ENCODE measurements at regions not wholly inside any gene's neighbourhood (a gene's known extent, or its start where the extent isn't known, plus 50 kb on each side); places are given as distances from the start of the nearest gene placed in this dataset.

DNA sequence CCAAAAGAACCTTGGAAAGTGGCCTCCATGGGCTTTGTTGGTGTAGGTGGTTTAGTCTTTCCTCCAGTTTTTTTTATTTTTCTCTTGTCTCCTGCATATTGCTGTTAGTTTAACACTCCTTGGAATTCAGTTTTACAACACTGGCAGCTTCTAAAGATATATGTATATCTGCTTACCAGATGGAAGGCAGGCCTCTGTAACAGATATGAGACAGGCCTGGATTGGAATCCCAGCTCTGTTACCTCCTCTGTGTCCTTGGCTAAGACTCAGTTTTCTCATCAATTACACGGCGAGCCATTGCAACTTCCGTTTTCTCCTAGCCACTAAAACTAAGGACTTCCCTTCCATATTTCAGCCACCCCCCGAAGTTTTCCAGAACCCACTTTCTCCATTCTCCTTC, 133.4 kb upstream of the SMAD1 start:
- DNase-seq (ENCODE audit: insufficient read length, low spot score) (no peak), FAIRE-seq (no peak)

DNA sequence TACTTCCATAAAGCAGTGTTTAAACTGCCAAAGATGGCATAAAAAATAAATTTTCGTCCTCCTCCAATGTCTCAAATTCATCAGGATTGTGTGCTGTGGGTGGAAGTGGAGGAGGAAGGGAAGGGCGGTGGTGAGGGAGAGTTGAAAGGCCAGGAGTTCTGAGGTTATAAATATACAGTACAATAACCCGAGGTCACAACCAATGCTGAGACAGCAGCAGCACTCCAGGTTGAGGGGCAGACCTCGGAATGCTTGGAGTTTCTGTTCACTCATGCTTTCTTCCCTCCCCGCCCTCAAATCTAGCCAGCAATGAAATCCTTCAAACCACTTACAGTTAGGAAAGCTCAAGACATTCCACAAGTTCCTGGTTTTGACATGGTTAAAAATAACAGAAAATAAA, 134.0 kb upstream of the SMAD1 start:
- peak; percentile 9 for DNase-seq (ENCODE audit: insufficient read length, low spot score)
- FAIRE-seq = no peak

DNA sequence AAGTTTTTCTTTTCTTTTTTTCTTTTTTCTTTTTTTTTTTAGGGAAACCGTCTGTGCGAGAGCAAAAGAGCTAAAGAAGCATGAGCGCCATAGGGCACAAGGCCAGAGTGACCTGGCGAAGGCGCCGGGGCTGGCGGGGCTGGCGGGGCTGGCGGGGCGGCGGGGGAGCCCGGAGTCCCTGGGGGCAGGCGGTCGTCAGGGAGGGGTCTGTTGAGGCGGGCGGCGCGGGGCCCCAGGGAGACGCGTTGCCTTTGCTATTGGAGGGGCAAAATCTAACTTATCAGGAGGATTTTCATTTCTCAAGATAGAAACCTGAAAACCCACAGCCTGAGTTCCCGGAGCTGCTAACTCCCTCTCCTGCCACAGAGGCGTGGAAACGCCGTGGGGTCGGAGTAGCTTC, 135.6 kb upstream of the SMAD1 start:
- FAIRE-seq (no peak), DNase-seq (ENCODE audit: insufficient read length, low spot score) (no peak)

DNA sequence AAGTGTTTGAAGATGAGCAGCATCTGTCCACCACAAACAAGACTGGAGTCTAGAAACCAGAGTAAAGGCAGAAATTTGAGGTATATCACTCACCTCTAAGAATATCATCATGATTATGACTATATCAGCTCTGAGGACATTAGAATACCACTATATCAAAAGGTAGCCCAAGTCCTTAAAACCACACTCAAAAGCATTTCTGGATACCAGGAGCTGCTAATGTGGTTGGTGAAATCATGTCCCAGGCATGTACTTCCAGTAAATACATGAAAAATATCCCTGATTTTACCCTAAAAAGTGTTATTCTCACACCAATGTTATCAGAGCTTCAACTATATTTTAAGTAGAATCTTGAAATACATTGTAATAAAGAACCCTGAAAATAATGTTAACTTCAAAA, 136.3 kb upstream of the SMAD1 start:
- FAIRE-seq (no peak), DNase-seq (ENCODE audit: insufficient read length, low spot score) (no peak)

DNA sequence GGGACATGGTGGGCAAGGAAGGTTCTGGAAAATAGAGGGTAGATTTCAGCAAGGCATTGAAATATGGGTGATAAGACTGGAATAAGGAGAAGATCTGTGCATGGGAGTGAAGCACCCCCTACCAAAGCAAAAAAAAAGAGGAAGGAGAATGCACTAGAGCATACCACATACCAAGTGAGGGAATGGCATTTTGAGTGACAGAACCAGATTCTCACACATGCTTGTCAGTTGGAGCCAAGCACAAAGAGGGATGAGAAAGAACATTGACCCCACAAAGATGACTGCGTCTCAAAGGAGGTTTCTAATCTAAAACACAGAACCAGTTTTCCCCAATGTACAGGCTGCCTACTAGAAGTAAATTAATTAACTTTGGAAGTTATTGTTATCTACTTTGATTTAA, 140.3 kb upstream of the SMAD1 start:
- FAIRE-seq = no peak
- DNase-seq (ENCODE audit: insufficient read length, low spot score) = no peak

DNA sequence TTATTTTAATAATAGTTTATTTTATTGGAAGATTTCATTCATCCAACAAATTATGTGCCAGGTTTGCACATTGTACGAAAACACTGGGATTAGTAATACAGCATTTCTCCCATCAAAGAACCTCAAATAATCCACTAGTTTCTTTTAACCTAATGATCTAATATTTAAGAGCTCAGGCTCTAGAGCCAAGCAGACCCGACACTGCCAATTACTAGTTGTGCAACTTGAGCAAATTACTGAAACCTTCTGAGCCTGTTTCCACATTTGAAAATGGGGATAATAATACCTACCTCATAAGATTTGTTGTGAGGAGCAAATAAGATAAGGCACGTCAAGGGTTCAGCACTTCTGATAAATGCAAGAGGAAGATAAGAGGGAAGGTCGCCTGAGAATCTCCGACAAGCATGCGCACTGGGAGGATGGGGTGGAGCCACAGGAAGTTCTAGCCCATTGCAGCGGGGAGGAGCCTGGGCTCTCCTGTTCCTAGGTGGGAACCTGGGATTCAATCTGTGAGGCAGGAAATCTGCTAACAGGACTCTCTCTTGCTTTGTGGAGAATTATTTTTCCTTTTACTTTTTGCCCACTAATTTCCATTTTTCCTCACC, 141.5 kb upstream of the SMAD1 start:
- no peak for FAIRE-seq

DNA sequence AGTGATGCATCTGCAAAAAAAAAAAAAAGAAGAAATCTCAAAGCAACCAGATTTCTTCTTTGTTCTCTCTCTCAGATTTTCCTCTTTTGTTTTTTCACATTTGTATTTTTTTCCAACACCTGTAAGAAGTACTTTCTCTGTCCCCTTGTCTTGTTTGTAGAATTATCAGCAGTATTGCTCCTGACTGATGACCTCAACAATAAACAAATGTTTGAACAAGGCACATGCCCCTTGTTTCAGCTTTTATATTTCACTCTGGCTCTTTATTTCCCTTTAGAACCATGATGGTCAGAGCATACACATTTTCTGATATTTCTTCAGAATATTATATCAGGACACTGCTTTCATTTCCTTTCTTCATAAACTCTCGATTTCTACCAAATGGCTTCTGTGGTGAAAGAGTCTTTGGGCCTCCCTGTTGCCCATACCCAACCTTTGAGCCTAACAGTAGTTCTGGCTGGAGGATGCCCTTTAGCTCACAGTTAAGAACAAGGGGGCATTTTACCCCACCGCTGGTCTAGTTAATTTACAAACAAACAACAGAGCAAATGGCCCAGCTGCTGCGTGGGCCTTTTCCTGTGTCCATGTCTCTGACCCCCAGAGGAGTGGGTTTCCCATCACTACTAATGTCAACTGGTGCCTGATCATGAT, 142.5 kb upstream of the SMAD1 start:
- DNase-seq (ENCODE audit: insufficient read length, low spot score) (no peak), FAIRE-seq (no peak)

More for the DNA sequence above, 141.5 kb upstream of the SMAD1 start:
- DNase-seq (ENCODE audit: insufficient read length, low spot score) = no peak

DNA sequence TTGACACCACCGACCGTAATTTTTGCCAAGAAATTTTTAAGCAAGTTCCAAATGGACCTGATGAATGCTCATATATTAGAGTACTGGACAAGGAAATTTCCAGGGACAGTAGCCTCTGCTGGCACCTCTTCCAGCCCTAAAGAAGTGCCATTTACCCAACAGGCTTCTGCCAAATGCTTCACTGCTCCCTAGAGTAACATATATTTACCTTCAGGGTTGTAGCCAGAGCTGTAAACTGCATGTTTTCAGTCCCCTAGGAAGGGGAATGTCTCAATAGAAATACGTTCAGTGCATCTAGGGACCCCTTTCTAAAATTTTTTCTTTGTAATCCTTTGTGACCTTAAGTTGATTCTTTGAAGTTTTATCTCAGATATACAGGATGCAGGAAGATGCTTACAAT, 143.1 kb upstream of the SMAD1 start:
- no peak for DNase-seq (ENCODE audit: insufficient read length, low spot score)
- no peak for FAIRE-seq

DNA sequence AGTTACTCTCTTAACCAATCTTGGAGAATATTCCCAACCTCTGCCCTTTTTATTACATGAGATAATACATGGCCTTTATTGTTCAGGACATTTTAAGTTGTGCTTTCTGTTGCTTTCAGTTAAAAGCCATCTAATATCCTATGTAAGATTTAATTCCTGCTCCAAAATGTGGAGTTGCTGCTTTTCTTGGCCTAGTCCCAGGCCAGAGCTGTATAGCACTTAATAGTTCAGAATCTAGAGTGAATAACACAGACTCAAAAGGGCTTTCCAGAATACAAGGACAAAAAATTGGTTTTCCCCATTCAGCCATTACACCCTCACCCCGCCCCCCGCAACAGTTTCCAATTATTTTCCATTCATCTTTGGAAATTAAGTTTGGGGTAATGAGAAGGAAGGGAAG, 144.3 kb upstream of the SMAD1 start:
- no peak for FAIRE-seq
- no peak for DNase-seq (ENCODE audit: insufficient read length, low spot score)

DNA sequence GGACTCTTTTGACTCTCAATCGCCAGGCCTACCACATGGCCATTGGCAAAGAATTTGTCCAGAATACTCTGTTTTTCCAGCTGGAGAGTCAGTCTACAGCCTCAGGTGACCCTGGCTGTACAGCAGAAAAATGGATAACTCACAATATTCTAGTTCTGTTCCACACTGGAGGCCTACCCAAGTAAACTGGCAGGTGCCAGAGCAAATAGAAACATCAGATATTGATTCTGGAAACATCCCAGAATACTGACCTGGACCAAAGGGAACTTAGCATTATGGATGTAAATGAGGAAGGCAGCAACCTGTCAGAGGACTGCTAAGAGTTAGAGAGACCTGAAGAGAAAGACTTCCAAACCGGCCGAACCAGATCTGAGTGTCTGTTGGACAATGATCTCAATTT, 147.9 kb upstream of the SMAD1 start:
- DNase-seq (ENCODE audit: insufficient read length, low spot score) = no peak
- FAIRE-seq = no peak

DNA sequence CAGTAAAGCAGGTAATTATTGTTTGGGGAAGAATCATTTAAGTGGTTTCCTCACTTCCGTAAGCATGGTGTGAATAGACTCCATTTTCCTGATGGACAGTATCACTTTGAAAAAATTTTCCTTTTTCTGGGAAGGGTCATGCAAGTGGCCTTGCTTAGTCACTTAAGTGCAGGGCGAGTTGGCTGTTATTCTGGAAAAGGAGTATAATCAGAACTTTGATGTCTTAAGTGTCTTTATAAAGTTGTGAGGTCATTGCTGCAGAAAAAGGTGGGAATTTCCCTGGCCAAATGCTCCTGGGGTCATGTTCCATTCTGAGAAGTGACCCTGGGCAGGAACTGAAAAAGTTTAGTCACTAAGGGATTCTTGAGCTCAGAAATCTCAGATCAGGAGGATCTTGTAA, 146.1 kb upstream of the OTUD4 start:
- no peak for DNase-seq (ENCODE audit: insufficient read length, low spot score)
- no peak for FAIRE-seq

DNA sequence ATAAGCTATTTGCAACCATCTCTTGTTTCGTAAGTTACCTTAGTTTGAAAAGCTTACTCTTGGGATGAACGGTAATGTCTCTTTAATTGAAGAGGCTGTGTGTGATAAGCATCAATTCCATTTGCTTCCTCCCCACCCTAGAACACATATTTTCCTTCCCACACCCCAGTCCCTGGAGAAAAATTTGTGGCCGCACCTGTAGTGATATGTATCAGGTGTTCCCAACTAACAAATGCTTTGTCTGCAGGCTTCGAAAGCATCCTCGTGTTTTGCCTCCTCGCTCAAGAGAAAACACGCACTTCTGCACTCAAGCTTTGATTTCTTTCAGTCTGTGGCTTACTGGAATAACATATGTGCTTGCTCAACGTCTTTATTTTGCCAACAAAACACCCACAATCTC, 143.8 kb upstream of the OTUD4 start:
- FAIRE-seq (no peak), DNase-seq (ENCODE audit: insufficient read length, low spot score) (no peak)

DNA sequence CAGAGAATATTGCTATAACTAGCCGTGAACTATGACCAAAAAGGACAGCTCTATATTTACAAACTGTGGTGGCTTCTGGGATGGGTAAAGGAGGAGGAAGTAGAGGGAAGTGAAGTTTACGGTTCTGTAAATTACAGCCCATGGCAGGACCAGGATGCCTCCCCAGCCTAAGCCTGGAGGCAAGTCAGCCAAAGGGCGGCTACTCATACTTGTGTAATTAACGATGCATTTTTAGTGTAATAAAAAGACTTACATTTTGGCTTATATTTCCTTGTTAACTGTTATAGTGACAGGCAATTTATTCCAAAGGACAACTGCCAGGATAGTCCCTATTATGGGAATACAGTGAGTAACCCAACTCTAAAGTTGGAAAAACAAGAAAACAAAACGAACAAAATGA, 139.9 kb upstream of the OTUD4 start:
- DNase-seq (ENCODE audit: insufficient read length, low spot score) = no peak
- no peak for FAIRE-seq

DNA sequence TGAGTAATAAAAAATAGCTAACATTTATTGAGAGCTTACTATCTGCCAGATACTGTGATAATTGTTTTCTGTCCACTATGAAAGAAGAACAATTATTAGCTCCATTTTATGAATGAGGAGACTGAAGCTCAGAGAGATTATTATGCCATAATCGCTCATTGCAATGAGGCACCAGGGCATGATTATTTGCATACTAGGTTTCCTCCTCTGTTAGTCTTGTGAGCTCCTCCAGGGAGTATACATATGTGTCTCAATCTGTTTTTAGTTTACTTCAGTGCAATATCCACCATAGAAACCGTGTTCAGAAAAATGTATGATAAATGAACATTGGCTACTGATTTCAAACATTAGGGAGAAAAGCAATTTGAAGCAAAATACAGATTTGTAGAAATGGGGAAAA, 139.4 kb upstream of the OTUD4 start:
- FAIRE-seq = no peak
- DNase-seq (ENCODE audit: insufficient read length, low spot score) = no peak

DNA sequence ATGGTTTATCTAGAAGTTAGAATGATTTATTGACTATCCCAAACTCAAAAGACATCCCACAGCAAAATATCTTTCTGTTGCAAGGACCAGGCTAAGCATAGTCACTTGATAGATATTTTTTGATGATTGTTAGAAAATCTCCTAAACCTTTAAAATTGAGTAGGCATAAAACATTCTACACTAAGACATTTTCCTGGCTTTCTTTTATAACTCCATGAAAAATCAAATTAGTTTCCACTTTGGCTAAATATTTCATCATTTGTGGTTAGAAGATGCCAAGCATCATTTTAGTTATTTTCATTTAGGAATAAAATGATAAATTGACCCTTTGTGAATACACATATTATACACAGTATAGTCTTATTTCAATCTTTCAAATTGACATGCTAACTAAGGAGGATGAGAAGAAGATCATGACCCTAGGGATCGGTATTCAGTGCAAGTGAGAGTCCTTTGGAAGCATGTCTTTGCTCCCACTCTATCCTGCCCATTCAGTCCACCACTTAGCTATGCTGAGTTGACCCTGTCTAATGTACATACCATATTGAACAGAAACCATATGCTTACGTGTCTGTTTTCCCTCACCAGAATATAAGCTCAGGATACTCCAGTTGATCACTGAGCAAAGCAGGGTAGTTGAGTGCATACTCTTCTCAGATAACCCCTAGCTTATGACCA, 136.6 kb upstream of the OTUD4 start:
- FAIRE-seq = no peak

DNA sequence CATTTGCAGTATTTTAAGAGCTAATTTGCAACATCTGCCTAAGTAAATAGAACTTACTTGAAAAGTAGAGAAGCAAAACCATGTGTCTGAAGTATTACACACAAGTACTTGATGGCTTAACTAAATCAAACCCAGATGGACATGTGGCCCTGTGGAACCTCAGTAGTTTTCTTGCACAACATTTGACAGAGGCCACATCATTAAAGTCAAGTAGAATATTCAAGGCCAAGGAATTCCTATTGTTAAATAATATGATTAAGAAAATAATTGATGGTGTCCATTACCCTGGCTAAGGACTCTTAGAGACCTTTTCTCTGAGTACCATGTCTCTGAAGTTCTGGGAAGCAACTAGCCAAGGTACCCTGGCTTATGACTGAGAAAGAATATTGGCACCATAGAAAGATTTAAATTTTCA, 135.4 kb upstream of the OTUD4 start:
- FAIRE-seq (no peak), DNase-seq (ENCODE audit: insufficient read length, low spot score) (no peak)

More for the DNA sequence above, 136.6 kb upstream of the OTUD4 start:
- no peak for DNase-seq (ENCODE audit: insufficient read length, low spot score)

DNA sequence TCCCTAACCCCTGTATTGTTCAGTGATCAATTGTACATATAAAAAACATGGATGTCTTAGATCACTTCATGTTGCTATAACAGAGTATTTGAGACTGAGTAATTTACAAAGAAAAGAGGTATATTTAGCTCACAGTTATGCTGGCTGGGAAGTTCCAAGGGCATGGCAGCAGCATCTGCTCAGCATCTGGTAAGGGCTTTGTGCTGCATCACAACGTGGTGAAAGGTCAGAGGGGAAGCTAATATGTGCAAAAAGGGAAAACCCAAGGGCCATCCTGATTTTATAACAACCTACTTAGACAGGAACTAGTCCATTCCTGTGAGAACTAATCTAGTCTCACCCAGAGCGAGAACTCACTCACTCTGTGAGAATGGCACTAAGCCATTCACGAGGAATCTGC, 128.2 kb upstream of the OTUD4 start:
- DNase-seq (ENCODE audit: insufficient read length, low spot score) = no peak
- no peak for FAIRE-seq

DNA sequence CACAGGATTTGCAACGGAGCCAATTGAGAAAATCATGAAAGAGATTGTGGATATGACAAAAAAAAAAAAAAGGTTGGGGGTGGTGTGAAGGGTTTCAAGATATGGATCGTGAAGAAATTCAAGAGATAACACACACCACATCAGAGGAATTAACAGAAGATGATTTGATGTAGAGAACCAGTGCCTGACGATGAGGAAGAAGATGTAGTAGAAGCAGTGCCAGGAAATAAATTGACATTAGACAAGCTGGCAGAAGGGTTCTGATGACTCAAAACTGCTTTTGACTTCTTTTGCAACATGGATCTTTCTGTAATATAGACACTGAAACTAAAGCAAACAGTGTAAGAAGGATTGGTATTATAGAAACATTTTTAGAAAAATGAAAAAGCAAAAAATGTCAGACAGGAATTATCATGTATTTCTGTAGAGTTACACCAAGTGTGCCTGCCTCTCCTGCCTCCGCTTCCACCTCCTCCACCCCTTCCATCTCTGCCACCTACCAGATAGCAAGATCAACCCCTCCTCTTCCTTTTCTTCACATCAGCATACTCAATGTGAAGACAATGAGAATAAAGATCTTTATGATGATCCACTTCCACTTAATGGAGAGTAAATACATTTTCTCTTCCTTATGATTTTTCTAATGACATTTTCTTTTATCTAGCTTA, 127.5 kb upstream of the OTUD4 start:
- DNase-seq (ENCODE audit: insufficient read length, low spot score) (no peak), FAIRE-seq (no peak)

DNA sequence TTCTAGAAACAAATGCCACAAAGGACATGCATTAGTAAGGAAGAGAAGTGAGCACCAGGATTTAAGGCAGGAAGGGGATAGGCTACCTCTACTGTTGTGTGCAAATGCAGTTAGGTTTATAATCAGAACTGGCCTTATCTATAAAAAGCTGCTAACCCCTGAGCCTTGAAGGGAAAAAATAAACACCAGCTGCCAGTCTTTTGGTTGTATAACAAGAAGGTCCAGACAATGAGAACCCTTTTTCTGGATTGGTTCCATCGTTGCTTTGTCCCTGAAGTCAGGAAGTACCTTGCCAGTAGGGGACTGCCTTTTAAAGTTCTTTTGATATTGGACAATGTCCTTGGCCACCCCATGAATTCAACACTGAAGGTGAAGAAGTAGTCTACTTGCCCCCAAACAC, 126.7 kb upstream of the OTUD4 start:
- no peak for DNase-seq (ENCODE audit: insufficient read length, low spot score)
- no peak for FAIRE-seq

DNA sequence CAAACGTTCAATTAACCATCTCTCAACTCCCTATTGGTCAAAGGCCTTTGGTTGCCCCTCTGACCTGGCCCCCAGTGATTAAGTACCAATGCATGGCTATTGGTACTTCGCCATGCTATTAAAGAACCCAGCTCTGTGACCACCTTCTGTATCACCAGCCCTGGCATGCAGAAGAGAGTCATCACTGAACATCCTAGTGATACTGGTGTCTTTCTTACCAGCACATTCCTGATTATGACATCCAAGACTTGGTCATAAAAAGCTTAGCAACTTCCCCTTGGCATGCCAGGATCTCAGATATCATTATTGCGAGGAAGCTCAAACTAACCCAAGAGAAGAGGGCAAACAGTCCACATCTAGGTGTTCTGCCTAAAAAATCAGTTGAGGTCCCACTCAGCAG, 122.3 kb upstream of the OTUD4 start:
- no peak for FAIRE-seq
- no peak for DNase-seq (ENCODE audit: insufficient read length, low spot score)

DNA sequence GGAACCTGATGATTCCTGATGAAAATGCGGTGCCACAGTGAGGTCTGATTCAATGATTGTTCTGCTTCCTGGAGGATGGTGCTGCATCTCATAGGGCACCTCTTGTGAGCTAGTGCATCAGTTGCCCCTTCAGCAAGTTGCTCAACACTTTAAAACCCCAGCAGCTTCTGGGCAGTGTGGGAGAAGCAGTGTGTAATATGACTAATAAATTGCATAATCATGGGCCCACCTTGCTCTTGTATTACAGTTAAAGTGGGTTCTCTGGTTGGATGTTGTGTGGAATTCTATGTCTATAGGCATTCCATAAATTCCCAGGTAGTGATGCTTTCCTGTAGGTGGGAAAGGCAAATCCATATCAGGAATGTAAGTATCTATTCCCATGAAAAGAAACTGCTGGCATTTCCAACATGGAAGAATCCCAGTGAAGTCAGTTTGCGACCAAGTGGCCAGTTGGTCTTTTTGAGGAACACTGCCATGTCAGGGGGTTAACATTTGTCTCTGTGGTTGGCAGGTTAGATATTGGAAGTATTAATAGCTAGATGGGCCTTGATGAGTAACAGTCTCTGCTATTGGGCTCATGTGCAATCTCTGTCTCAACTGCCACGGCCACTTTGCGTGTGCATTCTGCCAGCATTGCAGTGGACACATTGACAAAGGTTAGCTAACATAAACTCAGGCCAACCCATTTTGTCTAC, 121.1 kb upstream of the OTUD4 start:
- FAIRE-seq = no peak

More for the DNA sequence above, 121.1 kb upstream of the OTUD4 start:
- DNase-seq (ENCODE audit: insufficient read length, low spot score) = no peak

Data from HTR-8/SVneo (cell line).